ENCODE measurements at regions not wholly inside any gene's neighbourhood (a gene's known extent, or its start where the extent isn't known, plus 50 kb on each side); places are given as distances from the start of the nearest gene placed in this dataset.

- Histone ChIP-seq H3K4me1 (no peaks in the 10 kb centered on the region), H3K4me3 (no peak overlapping the region), H3K27me3 (no peaks in the 10 kb centered on the region), H3K36me3 (no peaks in the 10 kb centered on the region), H3K9me3 (no peaks in the 10 kb centered on the region), H3K27ac (no peak overlapping the region)
- no peak for ATAC-seq
- no peak for DNase-seq
- intact Hi-C loops (cut with DNase I) = no loop called here
- WGBS, 2 donors = 44 to 47% methylated on average over 3 of the region's 3 CpGs
- no peak for TF ChIP-seq CTCF (IDR thresholded peaks at IDR 0.05)
- FAIRE-seq = peak; percentile 51
These were observed 350.4 kb downstream of the HACE1 start for GRCh38 chr6:104509355-104509754.

GRCh38 chr6:104506429-104506828, 353.3 kb downstream of the HACE1 start:
- no peak for FAIRE-seq
- ATAC-seq = no peak
- no peaks in the 10 kb centered on the region for H3K4me1 ChIP-seq
- H3K36me3 ChIP-seq = no peaks in the 10 kb centered on the region
- H3K27ac ChIP-seq = no peak overlapping the region
- DNase-seq = no peak
- H3K27me3 ChIP-seq = no peaks in the 10 kb centered on the region
- 39 to 61% methylated on average over 1 of the region's 1 CpG for WGBS, 2 donors
- no peak overlapping the region for H3K4me3 ChIP-seq
- TF ChIP-seq CTCF (IDR thresholded peaks at IDR 0.05) = no peak
- intact Hi-C loops (cut with DNase I) = no loop called here
- H3K9me3 ChIP-seq = no peaks in the 10 kb centered on the region

- ATAC-seq (no peak), FAIRE-seq (no peak), DNase-seq (no peak)
- intact Hi-C loops (cut with DNase I) = no loop called here
- TF ChIP-seq CTCF (IDR thresholded peaks at IDR 0.05) = no peak
- H3K9me3 ChIP-seq = no peaks in the 10 kb centered on the region
- H3K27me3 ChIP-seq = no peaks in the 10 kb centered on the region
- no peak overlapping the region for H3K4me3 ChIP-seq
- WGBS, 2 donors = 68% methylated on average over 2 of the region's 2 CpGs
- no peaks in the 10 kb centered on the region for H3K4me1 ChIP-seq
- H3K27ac ChIP-seq = no peak overlapping the region
- H3K36me3 ChIP-seq = no peaks in the 10 kb centered on the region
These were observed 353.9 kb downstream of the HACE1 start for GRCh38 chr6:104505838-104506237.

- 75 to 79% methylated on average over 2 of the region's 2 CpGs for WGBS, 2 donors
- intact Hi-C loops (cut with DNase I) = no loop called here
These were observed 359.5 kb downstream of the HACE1 start for GRCh38 chr6:104500265-104500664.

GRCh38 chr6:104486035-104486434, 373.7 kb downstream of the HACE1 start:
- ATAC-seq = no peak
- Histone ChIP-seq H3K27me3 (no peaks in the 10 kb centered on the region), H3K4me3 (no peak overlapping the region), H3K36me3 (no peaks in the 10 kb centered on the region), H3K4me1 (peaks cover 0 to 3% (median 0%) of the 10 kb centered on the region in 3 donors), H3K27ac (no peak overlapping the region), H3K9me3 (no peaks in the 10 kb centered on the region)
- no peak for TF ChIP-seq CTCF (IDR thresholded peaks at IDR 0.05)
- DNase-seq = no peak
- intact Hi-C loops (cut with DNase I) = no loop called here
- WGBS, 2 donors = 80 to 82% methylated on average over 3 of the region's 3 CpGs
- FAIRE-seq = no peak

More at GRCh38 chr6:104500265-104500664, 359.5 kb downstream of the HACE1 start:
- H3K4me1 ChIP-seq = no peaks in the 10 kb centered on the region
- H3K27ac ChIP-seq = no peak overlapping the region
- DNase-seq (no peak), FAIRE-seq (no peak), ATAC-seq (no peak)
- no peaks in the 10 kb centered on the region for H3K9me3 ChIP-seq
- no peaks in the 10 kb centered on the region for H3K27me3 ChIP-seq
- H3K4me3 ChIP-seq = no peak overlapping the region
- no peak for TF ChIP-seq CTCF (IDR thresholded peaks at IDR 0.05)
- no peaks in the 10 kb centered on the region for H3K36me3 ChIP-seq

Measured in pancreas (tissue), 10 donors.